NB4 (cell line): ENCODE measurements at regions not wholly inside any gene's neighbourhood (a gene's known extent, or its start where the extent isn't known, plus 50 kb on each side); places are given as distances from the start of the nearest gene placed in this dataset.

Experiments used
- DNase-seq: peaks from one replicate; pipeline ENCODE4 v3.0.0; 2010; ENCODE audit warnings: low read depth
- H3K4me3 ChIP-seq: one replicate; pipeline ENCODE4 v1.5.1; 2011; ENCODE audit warnings: mild to moderate bottlenecking, low read depth, low read length, moderate library complexity
- MAX ChIP-seq: IDR thresholded peaks from 2 replicates; pipeline ENCODE4 v1.6.1; 2011; ENCODE audit warnings: low read depth, low read length
- MYC ChIP-seq: IDR thresholded peaks from 2 replicates; pipeline ENCODE4 v1.6.1; 2011; ENCODE audit warnings: low read depth, low read length
- POLR2A ChIP-seq: IDR thresholded peaks from 2 replicates; pipeline ENCODE4 v1.6.1; 2011; ENCODE audit warnings: mild to moderate bottlenecking; ENCODE audit not compliant: insufficient read length; ENCODE audit errors: extremely low read depth
- TF ChIP-seq, protein P1 (sequence below): IDR thresholded peaks from one replicate; pipeline ENCODE4 v1.5.1; 2012; ENCODE audit warnings: low read depth, low read length

GRCh38 chr1:221429264-221429663, 312.6 kb downstream of the DUSP10 start:
- TF ChIP-seq, protein P1, sequence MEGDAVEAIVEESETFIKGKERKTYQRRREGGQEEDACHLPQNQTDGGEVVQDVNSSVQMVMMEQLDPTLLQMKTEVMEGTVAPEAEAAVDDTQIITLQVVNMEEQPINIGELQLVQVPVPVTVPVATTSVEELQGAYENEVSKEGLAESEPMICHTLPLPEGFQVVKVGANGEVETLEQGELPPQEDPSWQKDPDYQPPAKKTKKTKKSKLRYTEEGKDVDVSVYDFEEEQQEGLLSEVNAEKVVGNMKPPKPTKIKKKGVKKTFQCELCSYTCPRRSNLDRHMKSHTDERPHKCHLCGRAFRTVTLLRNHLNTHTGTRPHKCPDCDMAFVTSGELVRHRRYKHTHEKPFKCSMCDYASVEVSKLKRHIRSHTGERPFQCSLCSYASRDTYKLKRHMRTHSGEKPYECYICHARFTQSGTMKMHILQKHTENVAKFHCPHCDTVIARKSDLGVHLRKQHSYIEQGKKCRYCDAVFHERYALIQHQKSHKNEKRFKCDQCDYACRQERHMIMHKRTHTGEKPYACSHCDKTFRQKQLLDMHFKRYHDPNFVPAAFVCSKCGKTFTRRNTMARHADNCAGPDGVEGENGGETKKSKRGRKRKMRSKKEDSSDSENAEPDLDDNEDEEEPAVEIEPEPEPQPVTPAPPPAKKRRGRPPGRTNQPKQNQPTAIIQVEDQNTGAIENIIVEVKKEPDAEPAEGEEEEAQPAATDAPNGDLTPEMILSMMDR: no peak
- no peak for TF ChIP-seq MAX
- no peak for TF ChIP-seq MYC
- no peak for TF ChIP-seq POLR2A
- DNase-seq: peak; percentile 12
- H3K4me3 ChIP-seq: no peak overlapping the region

DNA sequence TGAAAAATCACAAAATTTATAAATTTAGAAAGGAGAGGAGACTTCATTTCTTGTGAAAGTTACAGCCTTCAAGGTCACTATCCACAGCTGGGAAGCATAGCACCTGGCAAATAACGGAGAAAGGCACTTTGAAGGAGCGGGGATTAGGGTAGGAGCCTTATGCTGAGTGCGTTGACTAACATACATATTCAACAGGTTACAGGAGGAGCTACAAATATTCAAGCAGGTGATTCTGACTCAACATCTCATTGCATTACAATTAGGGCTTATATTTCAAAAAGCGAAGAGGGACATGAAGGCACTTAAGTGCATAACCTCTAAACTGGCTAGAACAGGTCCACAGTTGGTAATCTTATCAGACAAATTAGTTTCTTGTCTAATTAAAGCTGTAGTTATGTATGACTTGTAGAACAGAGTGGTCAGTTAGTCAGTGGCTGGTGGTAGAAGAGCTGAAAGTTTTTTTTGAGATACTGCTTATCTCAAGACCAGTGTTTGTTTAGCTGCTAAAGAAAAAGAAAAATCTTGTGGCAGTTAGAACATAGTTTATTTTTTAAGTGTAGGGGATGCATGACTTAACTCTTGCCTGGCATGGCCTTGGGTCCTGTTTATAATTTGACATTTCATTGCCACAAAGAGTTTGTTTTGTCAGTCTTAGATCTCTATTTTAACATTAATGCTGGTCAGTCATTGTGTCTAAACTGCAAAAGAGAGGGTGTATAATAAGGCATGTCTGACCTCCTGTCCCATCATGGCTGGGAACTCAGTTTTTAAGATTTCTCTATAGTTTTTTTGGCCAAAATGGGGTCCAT, 311.5 kb downstream of the DUSP10 start:
- TF ChIP-seq POLR2A (no peak), MYC (no peak), MAX (no peak)
- TF ChIP-seq, protein P1: no peak
- no peak for DNase-seq

GRCh38 chr1:221431068-221431651, 310.7 kb downstream of the DUSP10 start:
- TF ChIP-seq MYC: no peak
- no peak for TF ChIP-seq POLR2A
- TF ChIP-seq, protein P1: no peak
- no peak for TF ChIP-seq MAX
- DNase-seq: no peak
- no peak overlapping the region for H3K4me3 ChIP-seq

More for the DNA sequence above, 311.5 kb downstream of the DUSP10 start:
- no peak overlapping the region for H3K4me3 ChIP-seq

DNA sequence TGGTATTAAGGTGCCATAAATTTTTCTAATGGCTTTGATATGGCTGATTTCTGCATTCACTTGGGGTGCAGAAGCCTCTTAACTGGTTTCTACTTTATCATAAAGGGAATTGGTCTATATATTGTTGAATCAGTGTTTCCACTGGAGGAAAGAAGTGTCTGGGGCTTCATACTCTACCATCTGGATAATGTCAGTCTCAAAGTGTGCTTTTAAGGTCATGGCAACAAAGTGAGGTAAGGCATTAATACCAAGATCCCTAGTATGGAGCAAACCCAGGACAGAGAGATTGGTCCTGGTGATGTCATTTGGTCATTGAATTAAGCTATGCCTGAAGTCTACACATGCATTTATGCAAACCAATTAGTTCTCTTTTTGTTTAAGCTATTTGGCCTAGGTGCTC, 309.9 kb downstream of the DUSP10 start:
- H3K4me3 ChIP-seq: no peak overlapping the region
- DNase-seq: no peak
- no peak for TF ChIP-seq MAX
- TF ChIP-seq POLR2A: no peak
- TF ChIP-seq, protein P1: no peak
- no peak for TF ChIP-seq MYC

- DNase-seq: peak; percentile 53
- H3K4me3 ChIP-seq: no peak overlapping the region
- no peak for TF ChIP-seq POLR2A
- TF ChIP-seq MYC: no peak
- TF ChIP-seq, protein P1: peak; percentile 78
Observed at GRCh38 chr1:221435504-221435904, 306.4 kb downstream of the DUSP10 start.
